HG03045 (cell line): ENCODE measurements at regions not wholly inside any gene's neighbourhood (a gene's known extent, or its start where the extent isn't known, plus 50 kb on each side); places are given as distances from the start of the nearest gene placed in this dataset.
"Not testable (repeated sequence)": the region's sequence is repeated elsewhere in the genome, so short reads cannot be mapped to it uniquely, and the experiment has no call there.

Experiments used
- ATAC-seq: cut with Tn5 transposase; IDR thresholded peaks from one replicate; pipeline ENCODE4 v1.9.1; 2021; ENCODE audit warnings: mild to moderate bottlenecking, moderate library complexity; ENCODE audit not compliant: unreplicated experiment

- no peak for ATAC-seq
Observed at GRCh38 chrX:94814216-94814615, 1140.2 kb downstream of the FAM133A start.

DNA sequence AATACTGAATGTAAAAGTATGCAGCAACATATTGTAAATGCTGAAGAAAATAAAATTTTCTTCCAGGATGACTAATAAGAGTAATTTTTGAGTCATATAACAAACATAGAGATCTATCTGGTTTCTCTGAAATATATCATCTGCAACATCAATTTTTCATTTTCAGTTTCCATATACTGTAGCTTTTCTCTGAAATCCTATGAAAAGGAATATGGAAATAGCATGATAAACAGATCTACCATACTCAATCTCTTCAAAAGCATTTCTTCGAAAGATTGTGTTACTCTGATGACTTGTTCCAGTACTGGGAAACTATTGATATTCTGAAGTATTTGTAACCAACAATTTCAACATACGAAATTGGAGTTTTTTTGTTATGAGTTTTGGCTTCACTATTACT, 1156.7 kb downstream of the FAM133A start:
- no peak for ATAC-seq

DNA sequence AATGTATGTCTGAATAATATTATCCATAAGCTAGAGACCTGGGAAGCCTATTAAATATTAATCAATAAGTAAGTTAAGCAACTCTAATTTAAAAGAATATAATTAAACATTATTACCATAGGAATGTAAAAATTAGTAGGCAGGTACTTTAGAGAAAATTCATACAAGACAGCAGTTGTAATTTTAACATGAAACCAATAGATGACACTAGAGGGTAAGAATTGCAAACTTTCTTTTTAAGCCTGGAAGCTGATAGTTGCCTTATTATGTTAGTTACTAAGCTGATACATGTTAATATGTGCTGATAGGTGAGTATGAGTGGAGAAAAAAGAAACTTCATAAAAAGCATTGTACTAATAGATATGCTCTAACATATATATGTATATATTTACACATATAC, 1157.4 kb downstream of the FAM133A start:
- no peak for ATAC-seq

GRCh38 chrX:94834226-94834625, 1160.2 kb downstream of the FAM133A start:
- ATAC-seq, result no peak

DNA sequence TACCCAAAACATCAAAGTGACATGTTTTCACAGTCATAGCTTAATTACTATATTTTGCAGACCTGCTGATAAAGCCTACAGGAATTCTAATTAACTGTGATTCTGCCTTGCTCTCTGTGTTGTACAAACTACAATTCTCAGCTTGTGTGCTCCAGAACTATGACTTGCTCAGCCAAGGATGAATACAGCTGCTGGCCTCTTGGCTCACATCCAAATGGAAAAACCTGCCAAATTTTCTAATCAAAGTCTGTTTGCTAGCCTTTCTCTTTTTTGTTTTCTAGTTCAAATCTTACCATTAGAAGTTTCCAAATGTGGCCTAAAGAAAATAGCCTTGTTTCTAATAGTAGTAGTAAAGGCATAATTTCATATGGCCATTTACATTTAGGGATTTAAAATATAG, 1176.8 kb downstream of the FAM133A start:
- ATAC-seq, result no peak

- no peak for ATAC-seq
Observed at GRCh38 chrX:94854251-94854650, 1180.2 kb downstream of the FAM133A start.

- not testable (repeated sequence) for ATAC-seq
Observed at GRCh38 chrX:94862470-94862869, 1188.5 kb downstream of the FAM133A start.

- no peak for ATAC-seq
Observed at GRCh38 chrX:94871640-94872039, 1197.6 kb downstream of the FAM133A start.

GRCh38 chrX:94901849-94902248, 1227.8 kb downstream of the FAM133A start:
- ATAC-seq, result no peak

GRCh38 chrX:94908171-94908570, 1234.2 kb downstream of the FAM133A start:
- no peak for ATAC-seq

DNA sequence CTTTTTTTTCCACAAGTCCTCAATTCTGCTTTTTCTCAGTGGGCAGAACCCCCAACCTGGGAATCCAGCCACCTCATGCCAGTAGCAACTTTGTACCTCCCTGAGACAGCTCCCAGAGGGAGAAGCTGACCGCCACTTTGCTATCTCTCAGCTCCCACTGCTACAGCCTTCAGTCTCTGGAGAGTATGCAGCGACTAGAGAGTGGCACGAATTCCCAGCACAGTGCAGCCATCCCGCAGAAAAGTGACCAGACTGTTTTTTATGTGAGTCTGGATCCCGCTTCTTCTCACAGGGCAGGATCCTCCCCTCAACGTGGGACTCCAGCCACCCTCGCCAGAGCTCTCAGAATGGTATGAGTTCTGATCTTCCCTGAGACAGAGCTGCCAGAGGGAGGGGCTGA, 1234.6 kb downstream of the FAM133A start:
- no peak for ATAC-seq

DNA sequence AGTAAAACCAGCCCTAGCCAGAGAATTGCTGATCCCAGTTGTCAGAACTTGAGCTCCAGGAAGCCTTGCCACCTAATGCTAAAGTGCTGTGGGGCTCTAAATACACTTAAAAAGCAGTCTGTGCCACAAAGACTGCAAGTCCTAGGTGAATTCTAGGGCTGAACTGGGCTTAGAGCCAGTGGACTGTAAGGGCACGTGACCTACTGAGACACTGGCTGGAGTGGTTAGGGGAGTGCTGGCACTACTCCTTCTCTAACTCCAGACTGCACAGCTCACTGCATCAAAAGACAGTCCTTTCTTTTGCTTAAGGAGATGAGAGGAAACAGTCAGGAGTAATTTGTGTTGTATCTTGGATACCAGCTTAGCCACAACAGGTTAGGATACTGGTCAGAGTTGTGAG, 1240.2 kb downstream of the FAM133A start:
- no peak for ATAC-seq

- ATAC-seq, result no peak
Observed at GRCh38 chrX:94932278-94932965, 1258.4 kb downstream of the FAM133A start.

- ATAC-seq, result no peak
Observed at GRCh38 chrX:94936722-94937121, 1262.7 kb downstream of the FAM133A start.

DNA sequence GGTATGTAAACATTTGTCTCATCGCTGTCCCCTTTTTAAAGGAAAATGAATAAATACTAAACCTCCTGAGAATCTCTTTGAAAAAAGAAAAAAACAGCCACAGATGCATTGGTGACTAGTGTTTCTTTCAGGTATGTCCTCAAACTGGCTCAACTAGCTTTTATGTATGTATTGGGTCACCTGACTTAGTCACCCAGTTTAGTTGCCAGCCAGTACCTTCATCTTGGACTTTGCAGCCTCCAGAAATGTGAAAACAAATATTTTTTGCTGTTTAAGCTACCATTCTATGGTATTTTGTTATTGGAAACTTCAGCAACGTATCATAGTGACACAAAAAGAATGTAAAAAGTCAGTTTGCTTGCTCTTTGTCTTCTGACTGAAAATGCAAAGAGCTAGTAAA, 1263.5 kb downstream of the FAM133A start:
- no peak for ATAC-seq

- ATAC-seq, result no peak
Observed at GRCh38 chrX:94942603-94943002, 1268.6 kb downstream of the FAM133A start.

GRCh38 chrX:94946137-94946536, 1272.1 kb downstream of the FAM133A start:
- not testable (repeated sequence) for ATAC-seq

GRCh38 chrX:94961730-94962129, 1287.7 kb downstream of the FAM133A start:
- no peak for ATAC-seq

GRCh38 chrX:94977562-94977961, 1303.6 kb downstream of the FAM133A start:
- ATAC-seq, result no peak

DNA sequence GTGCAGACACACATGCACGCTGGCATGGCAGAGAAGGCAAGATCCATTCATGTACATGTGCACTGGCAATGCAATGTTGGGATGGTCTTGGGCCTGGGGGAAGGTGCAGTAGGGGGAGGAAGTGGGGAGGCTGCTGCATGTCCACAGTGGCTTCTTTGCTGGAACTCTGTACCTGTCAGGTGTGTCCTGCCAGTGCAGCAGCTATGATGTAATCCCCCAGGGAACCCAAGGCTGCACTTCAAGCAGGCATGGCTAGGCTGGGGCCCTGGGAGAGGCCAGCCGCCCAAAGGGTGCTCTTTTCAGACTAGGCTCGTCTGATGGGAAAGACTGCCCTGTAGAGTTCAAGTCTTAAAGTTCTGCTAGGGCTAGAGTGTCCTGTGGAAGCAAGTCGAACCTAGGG, 1304.0 kb downstream of the FAM133A start:
- ATAC-seq, result no peak
